Mesodermal cell (in vitro differentiated cells): ENCODE measurements at regions not wholly inside any gene's neighbourhood (a gene's known extent, or its start where the extent isn't known, plus 50 kb on each side); places are given as distances from the start of the nearest gene placed in this dataset.

Source experiments
- H3K27ac ChIP-seq: 2 replicates; pipeline ENCODE4 v1.7.0; 2013; ENCODE audit warnings: mild to moderate bottlenecking, low read depth, low read length, moderate library complexity; ENCODE audit not compliant: severe bottlenecking
- H3K36me3 ChIP-seq: 2 replicates; pipeline ENCODE4 v1.7.1; 2013; ENCODE audit warnings: mild to moderate bottlenecking, low read length, moderate library complexity; ENCODE audit not compliant: control insufficient read depth, insufficient read depth
- H3K4me1 ChIP-seq: one replicate; pipeline ENCODE4 v1.7.1; 2013; ENCODE audit warnings: mild to moderate bottlenecking, low read length; ENCODE audit not compliant: insufficient read depth, control insufficient read depth, poor library complexity, severe bottlenecking
- H3K4me3 ChIP-seq: 2 replicates; pipeline ENCODE4 v1.7.0; 2013; ENCODE audit warnings: low read length, control low read depth, mild to moderate bottlenecking; ENCODE audit not compliant: insufficient read depth, poor library complexity, severe bottlenecking; ENCODE audit errors: extremely low read depth
- H3K9me3 ChIP-seq: 2 replicates; pipeline ENCODE4 v1.7.1; 2013; ENCODE audit warnings: mild to moderate bottlenecking, low read length, moderate library complexity; ENCODE audit not compliant: control insufficient read depth
- WGBS, 2 experiments: methylation state at CpG; one replicate each; pipeline ENCODE4 v1.1.5; 2013; ENCODE audit warnings: missing lambda C conversion rate in 2 of 2; ENCODE audit not compliant: insufficient coverage in 2 of 2; 5-methylcytosine and 5-hydroxymethylcytosine counted together

DNA sequence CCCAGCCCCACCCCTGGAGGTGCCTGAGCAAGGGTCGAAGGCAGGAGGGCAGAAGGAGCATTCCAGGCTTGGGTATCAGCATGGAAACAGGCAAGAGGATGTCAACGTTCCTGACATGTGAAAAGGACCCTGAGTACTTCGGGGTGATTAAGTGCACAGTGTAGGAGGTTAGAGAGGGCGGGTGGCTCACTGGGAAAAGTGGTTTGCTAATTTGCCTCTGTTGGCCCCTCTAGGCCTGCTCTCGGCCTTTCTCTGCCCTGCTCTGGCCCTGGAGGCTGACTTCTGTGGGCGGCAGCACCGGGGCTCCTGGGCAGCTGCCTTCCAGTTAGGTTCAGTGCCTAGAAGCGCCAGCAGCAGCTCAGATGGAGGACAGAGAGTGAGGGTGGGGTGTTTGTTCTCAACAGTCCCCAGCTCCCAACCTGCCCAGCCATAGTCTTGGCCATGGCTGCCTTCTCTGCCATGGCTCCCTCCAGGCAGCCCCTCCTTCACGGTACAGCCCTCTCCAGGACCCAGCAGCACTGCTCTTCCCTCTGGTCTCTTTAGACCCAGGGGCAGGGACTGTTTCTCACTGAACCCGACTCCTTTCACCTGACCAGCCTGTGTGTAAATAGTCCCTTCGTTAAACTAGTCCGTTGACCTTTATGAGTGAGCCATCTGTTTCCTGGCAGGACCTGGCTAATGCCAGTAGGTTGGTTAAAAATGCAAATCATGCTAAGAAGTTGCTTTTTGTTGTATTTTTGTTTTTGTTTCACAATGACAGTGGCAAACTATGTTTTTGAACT is 107.1 kb upstream of the TPM1 start:
- Histone ChIP-seq H3K36me3 (no peaks in the 10 kb centered on the region), H3K4me3 (no peak overlapping the region), H3K9me3 (no peaks in the 10 kb centered on the region), H3K27ac (no peak overlapping the region), H3K4me1 (peaks cover 6% of the 10 kb centered on the region)
- 80 to 81% methylated on average over 9 to 10 of the region's 12 CpGs for WGBS, 2 experiments

DNA sequence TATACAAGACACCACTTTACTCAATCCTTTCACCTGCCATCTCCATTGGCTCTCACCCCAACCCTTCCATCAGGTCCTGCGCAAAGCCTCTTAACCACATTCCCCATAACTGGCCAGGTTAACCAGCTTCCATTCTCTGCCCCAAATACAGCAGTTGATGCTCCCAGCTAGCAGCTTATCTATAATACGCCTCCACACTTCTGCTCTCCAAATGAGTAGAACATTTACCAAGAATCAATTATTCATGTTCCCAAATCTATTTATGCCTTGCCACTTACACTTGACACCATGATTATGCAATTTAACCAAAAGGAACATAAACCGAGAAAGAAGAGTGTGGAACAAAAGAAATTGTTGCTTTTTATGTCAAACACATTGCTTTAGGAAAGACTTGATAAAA is 103.7 kb upstream of the TPM1 start:
- Histone ChIP-seq H3K4me1 (peaks cover 21% of the 10 kb centered on the region), H3K9me3 (no peaks in the 10 kb centered on the region), H3K27ac (no peak overlapping the region), H3K36me3 (no peaks in the 10 kb centered on the region), H3K4me3 (no peak overlapping the region)
- 94 to 95% methylated on average over 2 to 3 of the region's 3 CpGs for WGBS, 2 experiments

DNA sequence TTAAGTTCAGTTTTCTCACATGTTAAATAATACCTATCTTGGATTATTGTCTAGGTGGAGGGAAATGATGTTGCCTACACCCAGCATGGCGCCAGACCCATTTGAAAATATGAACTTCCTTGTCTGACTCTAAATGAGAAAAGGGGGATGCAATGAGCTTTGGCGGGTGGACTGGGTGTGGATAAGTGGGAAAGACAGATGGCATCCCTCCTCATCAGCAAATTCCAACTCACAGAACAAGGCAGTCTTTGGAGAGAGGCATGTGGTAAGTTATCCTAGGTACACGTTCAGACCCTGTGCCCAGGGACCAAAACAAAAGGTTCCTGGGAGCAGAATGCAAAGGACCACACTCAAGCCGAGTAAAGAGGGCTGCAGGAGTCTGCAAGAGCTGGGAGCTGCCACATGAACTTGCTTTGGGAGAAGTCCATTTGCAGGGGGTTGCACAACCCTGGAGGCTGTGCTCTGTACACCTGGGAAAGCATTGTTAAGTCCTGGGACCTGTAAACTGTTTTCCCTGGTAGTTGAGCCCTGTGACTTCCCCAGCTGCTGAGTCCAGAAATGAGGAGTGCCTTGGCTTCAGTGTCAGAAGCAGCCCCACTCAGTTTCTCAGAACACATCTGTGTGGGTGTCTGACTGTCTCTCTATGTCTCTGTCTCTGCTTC is 102.3 kb upstream of the TPM1 start:
- peaks cover 21% of the 10 kb centered on the region for H3K4me1 ChIP-seq
- peak overlapping the region; percentile 78 for H3K27ac ChIP-seq
- no peaks in the 10 kb centered on the region for H3K36me3 ChIP-seq
- no peak overlapping the region for H3K4me3 ChIP-seq
- WGBS, 2 experiments: 78 to 96% methylated on average over 2 to 3 of the region's 4 CpGs
- no peaks in the 10 kb centered on the region for H3K9me3 ChIP-seq

DNA sequence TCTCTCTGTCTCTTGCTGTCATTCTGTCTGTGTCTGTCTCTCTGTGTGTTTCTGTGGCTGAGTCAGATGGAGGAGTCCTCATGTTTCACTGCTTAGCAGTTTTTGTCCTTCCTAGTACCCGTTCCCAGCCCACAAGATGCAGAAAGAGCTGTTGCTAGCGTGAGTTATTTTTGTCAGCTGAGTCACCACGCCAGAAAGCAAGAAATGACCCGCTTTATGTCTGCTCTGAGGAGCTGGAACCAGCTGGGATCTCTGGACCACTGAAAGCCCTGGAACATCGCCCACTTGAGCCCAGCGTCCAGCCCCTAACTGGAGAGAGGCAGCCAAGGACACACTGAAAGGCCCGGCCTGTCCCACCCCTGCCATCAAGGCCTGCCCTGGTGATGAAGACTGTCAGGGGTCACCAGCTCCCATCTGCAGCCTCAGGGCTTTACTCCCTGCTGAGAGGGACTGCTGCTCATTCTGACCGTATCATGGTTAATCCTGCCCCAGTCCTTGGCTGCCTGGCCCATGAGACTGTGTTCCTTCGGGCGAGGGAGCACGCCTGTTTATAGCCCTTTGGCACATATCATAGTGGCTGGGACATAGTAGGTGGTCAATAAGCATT is 101.7 kb upstream of the TPM1 start:
- no peak overlapping the region for H3K4me3 ChIP-seq
- WGBS, 2 experiments: 77 to 85% methylated on average over 11 of the region's 11 CpGs
- peaks cover 21% of the 10 kb centered on the region for H3K4me1 ChIP-seq
- no peaks in the 10 kb centered on the region for H3K9me3 ChIP-seq
- H3K36me3 ChIP-seq: no peaks in the 10 kb centered on the region
- peak overlapping the region; percentile 78 for H3K27ac ChIP-seq

DNA sequence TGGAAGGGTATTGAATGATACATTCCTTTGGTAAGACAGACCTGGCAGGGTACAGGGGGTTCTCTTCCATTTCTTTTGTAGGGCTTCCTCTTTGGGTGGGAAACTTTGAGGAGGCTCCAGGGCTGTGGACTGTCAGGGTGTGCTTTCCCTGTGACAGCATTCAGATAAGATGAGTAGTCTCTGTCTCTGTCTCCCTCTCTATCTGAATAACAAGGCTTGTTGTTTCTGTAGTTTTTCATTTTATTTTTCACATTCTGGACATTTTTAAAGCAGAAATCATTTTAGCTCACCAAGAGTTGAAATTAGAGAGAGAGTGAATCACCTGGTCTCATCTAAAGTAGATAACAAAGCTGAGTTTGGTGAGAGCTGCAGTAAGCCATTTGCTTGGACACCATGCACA is 100.8 kb upstream of the TPM1 start:
- Histone ChIP-seq H3K36me3 (no peaks in the 10 kb centered on the region), H3K9me3 (no peaks in the 10 kb centered on the region), H3K27ac (peak overlapping the region; percentile 78), H3K4me3 (no peak overlapping the region), H3K4me1 (peaks cover 21% of the 10 kb centered on the region)

DNA sequence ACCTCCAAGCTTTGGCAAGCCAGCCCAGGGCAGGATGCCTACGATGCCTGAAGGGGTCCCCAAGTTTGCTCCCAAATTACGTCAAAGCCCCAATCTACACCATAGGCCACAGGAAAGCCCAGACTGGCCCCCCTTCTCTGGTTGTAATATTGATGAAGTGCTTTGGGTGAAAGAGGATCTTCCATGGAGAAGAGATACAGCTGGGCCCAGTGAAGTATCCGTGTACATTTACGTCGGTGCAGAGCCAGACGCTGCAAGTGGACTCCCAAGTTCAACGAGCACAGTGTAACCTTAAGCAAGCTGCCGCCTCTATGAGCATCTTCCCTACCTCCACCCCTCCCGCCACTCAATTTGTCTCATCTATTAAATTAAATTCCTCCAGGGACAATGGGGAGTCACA is 100.1 kb upstream of the TPM1 start:
- no peak overlapping the region for H3K27ac ChIP-seq
- no peaks in the 10 kb centered on the region for H3K36me3 ChIP-seq
- H3K9me3 ChIP-seq: no peaks in the 10 kb centered on the region
- peaks cover 21% of the 10 kb centered on the region for H3K4me1 ChIP-seq
- H3K4me3 ChIP-seq: no peak overlapping the region
- 96 to 100% methylated on average over 5 to 6 of the region's 9 CpGs for WGBS, 2 experiments

DNA sequence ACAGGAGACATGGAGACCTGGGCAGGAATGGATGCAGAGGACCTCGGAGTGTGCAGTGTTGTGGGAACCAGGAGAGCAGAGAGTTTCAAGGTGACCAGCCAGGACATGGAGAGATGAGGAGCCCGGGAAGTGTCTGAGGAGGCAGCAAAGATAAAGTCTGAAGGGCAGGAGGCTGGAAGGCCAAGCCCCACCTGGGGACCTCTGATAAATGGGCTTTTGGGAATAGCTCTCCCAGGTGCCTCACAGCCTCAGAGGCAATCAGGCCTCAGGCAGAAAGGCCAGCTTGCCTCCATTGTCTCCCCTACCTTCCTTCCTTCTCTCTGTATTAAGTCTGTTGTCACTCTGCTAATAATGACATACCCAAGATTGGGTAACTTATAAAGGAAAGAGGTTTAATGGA is 97.5 kb upstream of the TPM1 start:
- H3K9me3 ChIP-seq: no peaks in the 10 kb centered on the region
- H3K27ac ChIP-seq: no peak overlapping the region
- 86 to 100% methylated on average over 2 of the region's 2 CpGs for WGBS, 2 experiments
- H3K4me1 ChIP-seq: peaks cover 19% of the 10 kb centered on the region
- H3K36me3 ChIP-seq: no peaks in the 10 kb centered on the region
- no peak overlapping the region for H3K4me3 ChIP-seq

DNA sequence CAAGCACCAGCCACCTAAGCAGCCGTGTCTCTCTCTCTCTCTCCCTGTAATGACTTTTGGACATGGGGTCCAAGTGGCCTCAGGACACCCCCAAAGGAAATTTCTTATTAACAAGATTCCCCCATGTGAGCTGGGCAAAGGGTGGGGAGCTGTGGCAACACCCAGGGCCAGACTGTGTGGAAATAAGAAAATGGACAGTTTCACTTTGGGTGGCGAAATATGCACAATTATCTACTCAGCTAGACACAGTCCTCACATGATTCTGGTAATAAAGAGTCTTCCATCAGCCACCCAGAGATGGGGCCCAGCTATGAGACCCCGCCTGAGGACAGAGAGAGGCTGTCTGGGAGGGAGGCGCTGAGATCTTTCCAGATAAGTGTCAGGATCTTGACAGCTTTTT is 96.8 kb upstream of the TPM1 start:
- H3K9me3 ChIP-seq: no peaks in the 10 kb centered on the region
- no peak overlapping the region for H3K4me3 ChIP-seq
- WGBS, 2 experiments: 90 to 100% methylated on average over 2 of the region's 4 CpGs
- no peak overlapping the region for H3K27ac ChIP-seq
- H3K4me1 ChIP-seq: peaks cover 13% of the 10 kb centered on the region
- H3K36me3 ChIP-seq: no peaks in the 10 kb centered on the region

DNA sequence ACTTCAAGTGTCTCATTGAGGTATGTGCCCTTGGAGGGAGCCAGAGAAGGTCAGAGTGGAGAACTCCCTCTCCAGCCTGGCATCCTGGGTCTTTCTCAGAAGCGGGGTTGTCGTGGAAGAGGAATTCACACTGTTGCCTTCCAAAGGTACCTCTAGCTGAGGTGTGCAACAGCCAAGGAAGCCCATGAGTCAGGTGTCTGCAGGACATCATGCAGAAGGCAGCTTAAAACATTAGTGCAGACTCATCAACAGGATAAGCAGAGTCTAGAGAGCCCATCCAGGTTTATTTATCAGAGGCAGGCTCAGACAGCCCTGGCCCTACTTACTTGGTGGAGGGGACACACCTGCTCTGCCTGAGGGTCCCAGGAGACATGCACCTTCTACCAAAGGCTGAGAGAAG is 95.6 kb upstream of the TPM1 start:
- H3K4me3 ChIP-seq: no peak overlapping the region
- 95 to 96% methylated on average over 2 of the region's 2 CpGs for WGBS, 2 experiments
- H3K4me1 ChIP-seq: peaks cover 5% of the 10 kb centered on the region
- no peaks in the 10 kb centered on the region for H3K36me3 ChIP-seq
- H3K27ac ChIP-seq: no peak overlapping the region
- no peaks in the 10 kb centered on the region for H3K9me3 ChIP-seq

DNA sequence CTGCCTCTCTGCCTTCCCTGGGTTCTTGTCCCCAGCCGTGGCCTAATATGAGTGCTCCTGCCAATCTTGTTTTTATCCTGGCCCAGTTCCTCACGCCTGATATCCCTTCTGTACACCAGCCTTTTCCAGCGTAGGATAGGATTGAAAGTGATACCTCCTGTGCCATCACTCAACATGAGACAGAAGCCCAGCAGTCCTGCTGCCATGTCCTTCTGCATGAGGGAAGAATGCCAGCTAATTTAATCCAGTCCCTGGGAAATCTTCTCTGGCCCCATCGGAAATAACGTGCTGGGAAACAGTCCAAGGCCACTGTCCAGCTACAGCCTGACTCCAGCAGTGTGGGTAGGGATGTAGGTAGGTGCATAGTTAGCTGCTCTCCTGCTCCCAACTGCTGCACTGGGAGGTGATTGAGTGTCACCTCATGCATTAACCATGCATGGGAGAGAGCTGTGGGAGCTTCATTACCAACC is 92.0 kb upstream of the TPM1 start:
- Histone ChIP-seq H3K36me3 (no peaks in the 10 kb centered on the region), H3K27ac (no peak overlapping the region), H3K4me1 (no peaks in the 10 kb centered on the region), H3K4me3 (no peak overlapping the region), H3K9me3 (no peaks in the 10 kb centered on the region)
- 88 to 94% methylated on average over 5 of the region's 5 CpGs for WGBS, 2 experiments

DNA sequence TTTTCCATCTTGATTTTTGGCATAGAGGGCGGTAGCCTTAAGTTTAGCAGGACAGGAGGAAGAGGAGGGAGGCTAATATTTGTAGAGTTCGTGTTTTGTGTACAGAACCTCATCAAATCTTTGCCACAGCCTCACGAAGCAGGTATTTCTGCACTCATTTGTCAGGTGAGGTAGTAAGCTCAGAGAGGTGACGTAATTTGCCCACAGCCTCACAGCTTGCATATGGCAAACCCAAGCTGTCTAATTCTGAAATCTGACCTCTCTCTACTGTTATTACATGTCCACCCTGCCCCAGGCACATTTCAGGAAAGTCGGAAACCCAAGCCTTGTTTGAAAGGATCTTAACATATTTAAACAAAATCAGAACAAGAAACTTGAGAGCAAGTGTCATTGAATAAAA is 91.1 kb upstream of the TPM1 start:
- 78 to 94% methylated on average over 4 of the region's 5 CpGs for WGBS, 2 experiments
- Histone ChIP-seq H3K4me1 (peaks cover 2% of the 10 kb centered on the region), H3K36me3 (no peaks in the 10 kb centered on the region), H3K27ac (no peak overlapping the region), H3K9me3 (no peaks in the 10 kb centered on the region), H3K4me3 (no peak overlapping the region)
